Thyroid gland (tissue), 4 donors: ENCODE measurements at regions not wholly inside any gene's neighbourhood (a gene's known extent, or its start where the extent isn't known, plus 50 kb on each side); places are given as distances from the start of the nearest gene placed in this dataset.

Source experiments
- POLR2A ChIP-seq, 2 donors: fragments of 450-650 bp; IDR thresholded peaks; one replicate each; pipeline ENCODE4 v1.6.1; 2017; ENCODE audit warnings: antibody characterized with exemption in 2 of 2, mild to moderate bottlenecking in 2 of 2, moderate library complexity in 1 of 2
- TF ChIP-seq, protein P1 (sequence below), 6 experiments: fragments of 200-600 bp in 3 of 6; fragments of 450-650 bp in 3 of 6; sonication (generic) in 3 of 6; IDR thresholded peaks; one replicate each; pipeline ENCODE4 v1.5.1; 2016 to 2019; ENCODE audit warnings: antibody characterized with exemption in 6 of 6, mild to moderate bottlenecking in 2 of 6, inconsistent platforms in 1 of 6, moderate library complexity in 1 of 6

- TF ChIP-seq, protein P1, sequence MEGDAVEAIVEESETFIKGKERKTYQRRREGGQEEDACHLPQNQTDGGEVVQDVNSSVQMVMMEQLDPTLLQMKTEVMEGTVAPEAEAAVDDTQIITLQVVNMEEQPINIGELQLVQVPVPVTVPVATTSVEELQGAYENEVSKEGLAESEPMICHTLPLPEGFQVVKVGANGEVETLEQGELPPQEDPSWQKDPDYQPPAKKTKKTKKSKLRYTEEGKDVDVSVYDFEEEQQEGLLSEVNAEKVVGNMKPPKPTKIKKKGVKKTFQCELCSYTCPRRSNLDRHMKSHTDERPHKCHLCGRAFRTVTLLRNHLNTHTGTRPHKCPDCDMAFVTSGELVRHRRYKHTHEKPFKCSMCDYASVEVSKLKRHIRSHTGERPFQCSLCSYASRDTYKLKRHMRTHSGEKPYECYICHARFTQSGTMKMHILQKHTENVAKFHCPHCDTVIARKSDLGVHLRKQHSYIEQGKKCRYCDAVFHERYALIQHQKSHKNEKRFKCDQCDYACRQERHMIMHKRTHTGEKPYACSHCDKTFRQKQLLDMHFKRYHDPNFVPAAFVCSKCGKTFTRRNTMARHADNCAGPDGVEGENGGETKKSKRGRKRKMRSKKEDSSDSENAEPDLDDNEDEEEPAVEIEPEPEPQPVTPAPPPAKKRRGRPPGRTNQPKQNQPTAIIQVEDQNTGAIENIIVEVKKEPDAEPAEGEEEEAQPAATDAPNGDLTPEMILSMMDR (IDR thresholded peaks at IDR 0.05), result no peak
- no peak for TF ChIP-seq POLR2A (IDR thresholded peaks at IDR 0.05)
Measured at GRCh38 chr6:170057961-170058877, 232.7 kb downstream of the DLL1 start.
